Prostate gland (tissue), 2 donors: ENCODE measurements at regions not wholly inside any gene's neighbourhood (a gene's known extent, or its start where the extent isn't known, plus 50 kb on each side); places are given as distances from the start of the nearest gene placed in this dataset.

Experiments used
- DNase-seq: peaks from one replicate; pipeline ENCODE4 v3.0.0-alpha.2; 2019; ENCODE audit warnings: low spot score
- H3K27ac ChIP-seq, 2 donors: fragments of 200-600 bp; sonication (generic); 2 replicates each; pipeline ENCODE4 v1.5.1; 2017 to 2019
- H3K27me3 ChIP-seq: fragments of 200-600 bp; sonication (generic); replicated peaks from 2 replicates; pipeline ENCODE4 v1.5.1; 2019; ENCODE audit not compliant: insufficient read depth
- H3K36me3 ChIP-seq, 2 donors: fragments of 200-600 bp; sonication (generic); 1 replicate in 1 of 2; 2 replicates in 1 of 2; pipeline versions ENCODE4 v1.5.1 to v1.8.1; 2017 to 2019
- H3K4me1 ChIP-seq: fragments of 200-600 bp; sonication (generic); replicated peaks from 2 replicates; pipeline ENCODE4 v1.5.1; 2019
- H3K4me3 ChIP-seq, 2 donors: fragments of 200-600 bp; sonication (generic); 2 replicates each; pipeline ENCODE4 v1.5.1; 2017 to 2019
- H3K9me3 ChIP-seq: fragments of 200-600 bp; sonication (generic); 2 replicates; pipeline ENCODE4 v1.5.1; 2017
- POLR2A ChIP-seq: fragments of 450-650 bp; IDR thresholded peaks from one replicate; pipeline ENCODE4 v1.6.1; 2016; ENCODE audit warnings: antibody characterized with exemption, mild to moderate bottlenecking
- POLR2AphosphoS5 ChIP-seq: sonication (generic); formaldehyde crosslinking; IDR thresholded peaks from one replicate; pipeline ENCODE4 v1.6.1; 2017; ENCODE audit warnings: antibody characterized with exemption
- WGBS: methylation state at CpG from one replicate; pipeline ENCODE4 v1.1.5; 2018; 5-methylcytosine and 5-hydroxymethylcytosine counted together
- intact Hi-C: fragments of 100-400 bp; cut with DNase I; formaldehyde crosslinking; loops from one replicate; pipeline ENCODE4 v1.14.2; 2022
- TF ChIP-seq, protein P1 (sequence below), 4 experiments: fragments of 200-600 bp in 2 of 4; fragments of 450-650 bp in 2 of 4; sonication (generic) in 2 of 4; IDR thresholded peaks; 1 replicate in 3 of 4; 2 replicates in 1 of 4; pipeline ENCODE4 v1.5.1; 2016 to 2019; ENCODE audit warnings: antibody characterized with exemption in 4 of 4, mild to moderate bottlenecking in 2 of 4, moderate library complexity in 2 of 4

DNA sequence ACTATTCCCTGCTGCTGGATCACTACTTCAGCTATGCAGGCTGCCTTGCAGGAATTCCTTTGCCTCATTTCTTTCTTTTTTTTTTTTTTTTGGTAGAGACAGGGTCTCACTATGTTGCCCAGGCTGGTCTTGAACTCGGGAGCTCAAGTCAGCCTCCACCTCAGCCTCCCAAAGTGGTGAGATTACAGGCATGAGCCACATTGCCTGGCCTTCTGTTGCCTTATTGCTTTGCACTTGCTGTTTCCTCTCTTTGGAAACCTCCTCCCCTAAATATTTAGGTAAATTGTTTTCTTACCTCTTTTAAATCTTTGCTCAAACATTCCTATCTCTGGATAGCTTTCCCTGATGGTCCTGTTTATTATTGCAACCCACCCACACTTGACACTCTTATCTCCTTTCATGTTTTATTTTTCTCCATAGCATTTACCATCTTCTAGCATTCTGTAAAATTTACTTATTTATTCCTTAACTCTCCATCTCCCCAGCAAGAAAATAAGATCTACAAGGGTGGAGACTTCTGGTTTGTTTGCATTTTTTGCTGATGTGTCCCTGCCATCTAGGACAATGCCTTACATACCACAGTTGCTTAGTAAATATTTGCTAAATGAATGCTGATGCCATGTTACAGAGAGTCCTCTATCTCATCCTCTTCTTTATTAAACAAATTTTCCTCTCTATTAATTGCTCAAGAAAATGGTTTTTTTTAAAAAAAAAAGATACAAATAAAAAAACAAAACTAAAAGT, 134.8 kb downstream of the P2RY1 start:
- Histone ChIP-seq H3K36me3 (no peaks in the 10 kb centered on the region), H3K27me3 (no peaks in the 10 kb centered on the region), H3K9me3 (no peaks in the 10 kb centered on the region), H3K4me1 (no peaks in the 10 kb centered on the region), H3K27ac (no peak overlapping the region), H3K4me3 (no peak overlapping the region)
- TF ChIP-seq POLR2AphosphoS5 (peak; percentile 60), POLR2A (no peak)
- TF ChIP-seq, protein P1, sequence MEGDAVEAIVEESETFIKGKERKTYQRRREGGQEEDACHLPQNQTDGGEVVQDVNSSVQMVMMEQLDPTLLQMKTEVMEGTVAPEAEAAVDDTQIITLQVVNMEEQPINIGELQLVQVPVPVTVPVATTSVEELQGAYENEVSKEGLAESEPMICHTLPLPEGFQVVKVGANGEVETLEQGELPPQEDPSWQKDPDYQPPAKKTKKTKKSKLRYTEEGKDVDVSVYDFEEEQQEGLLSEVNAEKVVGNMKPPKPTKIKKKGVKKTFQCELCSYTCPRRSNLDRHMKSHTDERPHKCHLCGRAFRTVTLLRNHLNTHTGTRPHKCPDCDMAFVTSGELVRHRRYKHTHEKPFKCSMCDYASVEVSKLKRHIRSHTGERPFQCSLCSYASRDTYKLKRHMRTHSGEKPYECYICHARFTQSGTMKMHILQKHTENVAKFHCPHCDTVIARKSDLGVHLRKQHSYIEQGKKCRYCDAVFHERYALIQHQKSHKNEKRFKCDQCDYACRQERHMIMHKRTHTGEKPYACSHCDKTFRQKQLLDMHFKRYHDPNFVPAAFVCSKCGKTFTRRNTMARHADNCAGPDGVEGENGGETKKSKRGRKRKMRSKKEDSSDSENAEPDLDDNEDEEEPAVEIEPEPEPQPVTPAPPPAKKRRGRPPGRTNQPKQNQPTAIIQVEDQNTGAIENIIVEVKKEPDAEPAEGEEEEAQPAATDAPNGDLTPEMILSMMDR (IDR thresholded peaks at IDR 0.05) = no peak
- intact Hi-C loops = no loop called here
- DNase-seq = peak; percentile 6
- WGBS = 69% methylated on average over 1 of the region's 1 CpG

DNA sequence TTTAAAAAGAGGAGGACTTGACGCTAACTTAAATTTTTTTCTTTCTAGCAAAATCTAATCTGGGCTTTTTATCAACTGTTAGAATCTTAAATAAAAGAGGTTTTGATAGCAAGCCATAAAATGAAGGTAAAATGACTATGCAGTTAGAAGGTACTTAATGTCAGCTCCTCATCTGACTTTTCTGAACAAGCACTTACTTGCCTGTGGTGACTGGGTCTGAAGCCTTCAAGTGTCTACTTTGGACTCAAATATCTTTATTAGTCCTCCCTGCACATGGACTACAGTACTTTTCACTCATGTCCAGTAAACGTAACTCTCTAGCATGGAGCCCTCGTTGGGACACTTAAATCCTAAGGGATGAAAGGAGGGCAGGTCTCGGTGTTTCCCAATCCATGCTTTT, 135.9 kb downstream of the P2RY1 start:
- TF ChIP-seq POLR2A (no peak), POLR2AphosphoS5 (no peak)
- TF ChIP-seq, protein P1 (IDR thresholded peaks at IDR 0.05) = no peak
- no peaks in the 10 kb centered on the region for H3K9me3 ChIP-seq
- H3K4me1 ChIP-seq = no peaks in the 10 kb centered on the region
- intact Hi-C loops = no loop called here
- H3K4me3 ChIP-seq = no peak overlapping the region
- 63% methylated on average over 4 of the region's 4 CpGs for whole genome bisulfite sequencing
- DNase-seq = no peak
- H3K27me3 ChIP-seq = no peaks in the 10 kb centered on the region
- H3K36me3 ChIP-seq = no peaks in the 10 kb centered on the region
- no peak overlapping the region for H3K27ac ChIP-seq

DNA sequence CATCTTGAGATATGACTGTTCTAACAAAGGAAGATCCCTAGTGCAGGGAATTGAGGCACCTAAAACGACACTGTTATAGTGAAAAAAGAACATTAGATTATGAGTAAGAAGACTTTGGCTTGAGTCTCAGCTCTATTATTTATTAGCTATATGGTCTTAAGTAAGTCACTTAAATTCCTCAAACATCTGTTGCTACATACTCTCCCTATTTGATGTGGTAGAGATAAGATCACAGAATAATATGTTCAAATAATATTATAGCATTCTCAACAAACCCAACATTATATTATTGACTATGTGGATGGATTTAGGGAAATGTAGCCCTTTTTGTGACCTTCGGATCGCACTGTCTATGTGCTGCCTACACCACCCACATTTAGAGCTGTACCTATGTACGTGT, 136.9 kb downstream of the P2RY1 start:
- intact Hi-C loops = no loop called here
- Histone ChIP-seq H3K27me3 (no peaks in the 10 kb centered on the region), H3K36me3 (no peaks in the 10 kb centered on the region), H3K4me1 (no peaks in the 10 kb centered on the region), H3K4me3 (no peak overlapping the region), H3K27ac (no peak overlapping the region), H3K9me3 (no peaks in the 10 kb centered on the region)
- 92% methylated on average over 4 of the region's 4 CpGs for WGBS
- DNase-seq = no peak
- TF ChIP-seq, protein P1 (IDR thresholded peaks at IDR 0.05) = no peak

DNA sequence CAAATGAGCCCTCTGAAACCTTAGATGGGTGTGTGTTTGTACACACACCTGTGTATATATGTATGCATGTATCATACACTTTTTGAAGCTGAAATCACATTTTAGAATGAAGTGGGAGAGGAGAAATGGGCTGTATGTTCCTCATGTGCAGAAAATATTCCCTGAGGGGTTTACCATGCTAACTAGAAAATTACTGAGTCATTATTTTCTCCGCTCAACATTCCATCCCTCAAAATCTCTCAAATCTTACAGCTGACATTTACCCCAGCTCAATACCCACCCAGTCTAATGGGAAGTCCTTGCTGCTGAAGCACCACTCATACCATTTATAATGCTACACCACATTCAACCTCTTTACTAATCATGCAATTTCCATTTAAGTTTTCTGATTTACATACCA, 138.6 kb downstream of the P2RY1 start:
- no peak for TF ChIP-seq POLR2A
- no peak for TF ChIP-seq POLR2AphosphoS5
- TF ChIP-seq, protein P1 (IDR thresholded peaks at IDR 0.05) = no peak

DNA sequence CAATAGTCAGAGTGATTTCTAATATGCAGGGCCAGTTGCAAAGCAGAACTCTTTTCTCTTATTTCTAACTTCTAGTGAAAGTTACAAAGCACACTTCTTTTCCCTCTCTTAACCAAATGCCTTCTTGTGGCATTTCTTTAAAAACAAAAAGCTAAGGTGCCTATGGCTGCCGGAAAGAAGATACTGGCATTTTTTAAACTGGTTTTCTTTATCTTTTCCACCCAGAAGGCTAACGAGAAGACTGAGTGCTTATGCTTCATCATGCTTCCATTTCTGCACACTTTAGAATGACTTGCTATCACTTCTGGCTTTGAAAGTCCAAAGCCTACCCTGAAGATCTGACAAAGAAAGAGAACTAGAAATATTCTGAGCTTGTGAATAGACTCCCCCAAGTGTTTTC, 141.3 kb downstream of the P2RY1 start:
- Histone ChIP-seq H3K27me3 (no peaks in the 10 kb centered on the region), H3K4me3 (no peak overlapping the region), H3K36me3 (no peaks in the 10 kb centered on the region), H3K4me1 (no peaks in the 10 kb centered on the region), H3K9me3 (no peaks in the 10 kb centered on the region), H3K27ac (no peak overlapping the region)
- no peak for DNase-seq
- 76% methylated on average over 2 of the region's 2 CpGs for whole genome bisulfite sequencing
- TF ChIP-seq POLR2A (no peak), POLR2AphosphoS5 (no peak)
- TF ChIP-seq, protein P1 (IDR thresholded peaks at IDR 0.05) = no peak
- intact Hi-C loops = no loop called here

More for the DNA sequence above, 138.6 kb downstream of the P2RY1 start:
- intact Hi-C loops = no loop called here
- Histone ChIP-seq H3K9me3 (no peaks in the 10 kb centered on the region), H3K27ac (no peak overlapping the region), H3K4me1 (no peaks in the 10 kb centered on the region), H3K27me3 (no peaks in the 10 kb centered on the region), H3K36me3 (no peaks in the 10 kb centered on the region), H3K4me3 (no peak overlapping the region)
- DNase-seq = no peak
- 84% methylated on average over 1 of the region's 1 CpG for WGBS
